ENCODE measurements at regions not wholly inside any gene's neighbourhood (a gene's known extent, or its start where the extent isn't known, plus 50 kb on each side); places are given as distances from the start of the nearest gene placed in this dataset.
A peak's percentile ranks its signal among the peaks of the same experiment; 100 is the strongest.
"Not testable (repeated sequence)": the region's sequence is repeated elsewhere in the genome, so short reads cannot be mapped to it uniquely, and the experiment has no call there.

GRCh38 chr4:122992057-122992456 is 69.7 kb upstream of the NUDT6 start:
- Histone ChIP-seq H2AFZ (ENCODE audit: low read depth, low read length) (no peak overlapping the region), H3K4me2 (ENCODE audit: low read length) (no peak overlapping the region), H3K4me3 (ENCODE audit: low read length) (no peak overlapping the region), H3K9me3 (ENCODE audit: insufficient read depth, low read length) (peaks cover 18% of the 10 kb centered on the region; the same call in 1 of the 2 replicates), H3K79me2 (ENCODE audit: low read length) (no peaks in the 10 kb centered on the region), H3K27ac (ENCODE audit: low read length) (no peak overlapping the region), H3K4me1 (ENCODE audit: low read length) (no peaks in the 10 kb centered on the region), H4K20me1 (ENCODE audit: insufficient read depth, low read length) (no peaks in the 10 kb centered on the region), H3K27me3 (ENCODE audit: low read depth, low read length) (no peaks in the 10 kb centered on the region), H3K36me3 (replicated peaks; ENCODE audit: low read depth, low read length) (peaks cover 37% of the 10 kb centered on the region), H3K9ac (ENCODE audit: low read length) (no peak overlapping the region)
- TF ChIP-seq EZH2phosphoT487 (IDR thresholded peaks at IDR 0.05; ENCODE audit: low read depth) = no peak
- TF ChIP-seq CTCF (IDR thresholded peaks at IDR 0.05; ENCODE audit: low read depth, low read length) = no peak

DNA sequence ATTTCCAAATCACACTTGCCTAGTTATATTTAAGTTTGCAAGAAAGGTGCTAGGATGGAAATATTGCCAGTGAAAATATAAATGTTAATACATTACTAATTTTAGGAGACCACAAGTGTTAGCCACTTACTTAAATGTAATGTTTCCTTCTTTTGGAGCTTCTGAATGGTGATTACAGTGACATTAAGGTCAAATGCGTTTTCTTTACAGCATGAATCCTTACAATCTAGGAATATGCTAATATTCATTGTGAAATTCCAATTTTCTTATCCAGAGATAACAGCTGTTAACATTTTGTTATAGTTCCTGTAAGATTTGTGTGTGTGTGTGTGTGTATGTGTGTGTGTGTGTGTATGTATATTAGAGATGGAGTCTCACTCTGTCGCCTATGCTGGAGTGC is 70.2 kb upstream of the NUDT6 start:
- peaks cover 5% of the 10 kb centered on the region for H3K4me1 ChIP-seq (ENCODE audit: low read length)
- H3K4me3 ChIP-seq (ENCODE audit: low read length) = no peak overlapping the region
- H2AFZ ChIP-seq (ENCODE audit: low read depth, low read length) = no peak overlapping the region
- H3K79me2 ChIP-seq (ENCODE audit: low read length) = no peaks in the 10 kb centered on the region
- no peaks in the 10 kb centered on the region for H3K27me3 ChIP-seq (ENCODE audit: low read depth, low read length)
- no peaks in the 10 kb centered on the region for H4K20me1 ChIP-seq (ENCODE audit: insufficient read depth, low read length)
- no peak overlapping the region for H3K9ac ChIP-seq (ENCODE audit: low read length)
- no peak overlapping the region for H3K4me2 ChIP-seq (ENCODE audit: low read length)
- H3K9me3 ChIP-seq (ENCODE audit: insufficient read depth, low read length) = peaks cover 14% of the 10 kb centered on the region; the same call in 1 of the 2 replicates
- no peak overlapping the region for H3K27ac ChIP-seq (ENCODE audit: low read length)
- TF ChIP-seq CTCF (IDR thresholded peaks at IDR 0.05; ENCODE audit: low read depth, low read length) (no peak), EZH2phosphoT487 (IDR thresholded peaks at IDR 0.05; ENCODE audit: low read depth) (no peak)
- H3K36me3 ChIP-seq (replicated peaks; ENCODE audit: low read depth, low read length) = peaks cover 32% of the 10 kb centered on the region

DNA sequence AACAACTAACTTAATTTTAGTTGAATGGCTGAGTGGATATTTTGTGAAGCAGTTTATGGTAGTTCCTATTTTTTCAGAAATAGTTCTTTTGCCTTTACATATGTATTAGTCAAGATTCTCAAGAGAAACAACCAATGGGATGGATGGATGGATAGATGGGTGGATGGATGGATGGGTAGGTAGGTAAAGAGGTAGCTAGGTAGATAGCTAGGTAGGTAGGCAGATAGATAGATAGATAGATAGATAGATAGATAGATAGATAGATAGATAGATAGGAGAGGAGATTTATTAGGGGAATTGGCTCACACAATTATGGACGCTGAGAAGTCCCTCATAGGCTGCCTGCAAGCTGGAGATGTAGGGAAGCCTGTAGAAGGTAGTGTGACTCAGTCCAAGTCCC is 74.0 kb upstream of the NUDT6 start:
- no peak overlapping the region for H2AFZ ChIP-seq (ENCODE audit: low read depth, low read length)

GRCh38 chr4:122997463-122998101 is 75.2 kb upstream of the NUDT6 start:
- Histone ChIP-seq H3K79me2 (ENCODE audit: low read length) (no peaks in the 10 kb centered on the region), H3K4me1 (ENCODE audit: low read length) (peaks cover 10% of the 10 kb centered on the region), H3K4me2 (ENCODE audit: low read length) (0 out of 2 replicates have a peak overlapping the region, but pooled peaks have one; percentile 9), H3K9me3 (ENCODE audit: insufficient read depth, low read length) (no peaks in the 10 kb centered on the region), H2AFZ (ENCODE audit: low read depth, low read length) (no peak overlapping the region), H3K9ac (ENCODE audit: low read length) (no peak overlapping the region), H3K27me3 (ENCODE audit: low read depth, low read length) (no peaks in the 10 kb centered on the region), H3K27ac (ENCODE audit: low read length) (no peak overlapping the region), H3K4me3 (ENCODE audit: low read length) (no peak overlapping the region), H3K36me3 (replicated peaks; ENCODE audit: low read depth, low read length) (peaks cover 4% of the 10 kb centered on the region), H4K20me1 (ENCODE audit: insufficient read depth, low read length) (no peaks in the 10 kb centered on the region)
- TF ChIP-seq CTCF (IDR thresholded peaks at IDR 0.05; ENCODE audit: low read depth, low read length) (no peak), EZH2phosphoT487 (IDR thresholded peaks at IDR 0.05; ENCODE audit: low read depth) (no peak)

More for the DNA sequence above, 74.0 kb upstream of the NUDT6 start:
- H3K4me1 ChIP-seq (ENCODE audit: low read length) = peaks cover 10% of the 10 kb centered on the region
- peaks cover 4% of the 10 kb centered on the region for H3K36me3 ChIP-seq (replicated peaks; ENCODE audit: low read depth, low read length)
- H3K9me3 ChIP-seq (ENCODE audit: insufficient read depth, low read length) = no peaks in the 10 kb centered on the region
- H3K4me2 ChIP-seq (ENCODE audit: low read length) = no peak overlapping the region
- no peak overlapping the region for H3K27ac ChIP-seq (ENCODE audit: low read length)
- no peaks in the 10 kb centered on the region for H3K79me2 ChIP-seq (ENCODE audit: low read length)
- TF ChIP-seq EZH2phosphoT487 (IDR thresholded peaks at IDR 0.05; ENCODE audit: low read depth) (no peak), CTCF (IDR thresholded peaks at IDR 0.05; ENCODE audit: low read depth, low read length) (no peak)
- H3K4me3 ChIP-seq (ENCODE audit: low read length) = no peak overlapping the region
- H3K9ac ChIP-seq (ENCODE audit: low read length) = no peak overlapping the region
- H4K20me1 ChIP-seq (ENCODE audit: insufficient read depth, low read length) = no peaks in the 10 kb centered on the region
- no peaks in the 10 kb centered on the region for H3K27me3 ChIP-seq (ENCODE audit: low read depth, low read length)

DNA sequence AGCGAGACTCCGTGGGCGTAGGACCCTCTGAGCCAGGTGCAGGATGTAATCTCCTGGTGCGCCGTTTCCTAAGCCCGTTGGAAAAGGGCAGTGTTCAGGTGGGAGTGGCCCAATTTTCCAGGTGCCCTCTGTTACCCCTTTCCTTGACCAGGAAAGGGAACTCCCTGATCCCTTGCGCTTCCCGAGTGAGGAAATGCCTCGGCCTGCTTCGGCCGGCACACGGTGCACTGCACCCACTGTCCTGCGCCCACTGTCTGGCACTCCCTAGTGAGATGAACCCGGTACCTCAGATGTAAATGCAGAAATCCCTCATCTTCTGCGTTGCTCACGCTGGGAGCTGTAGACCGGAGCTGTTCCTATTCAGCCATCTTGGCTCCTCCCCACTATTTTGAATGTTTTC is 81.7 kb upstream of the NUDT6 start:
- H3K36me3 ChIP-seq (replicated peaks; ENCODE audit: low read depth, low read length); H3K9ac ChIP-seq (ENCODE audit: low read length); H4K20me1 ChIP-seq (ENCODE audit: insufficient read depth, low read length); H3K4me1 ChIP-seq (ENCODE audit: low read length); H3K79me2 ChIP-seq (ENCODE audit: low read length); H3K27ac ChIP-seq (ENCODE audit: low read length); H3K4me2 ChIP-seq (ENCODE audit: low read length); H3K27me3 ChIP-seq (ENCODE audit: low read depth, low read length); H2AFZ ChIP-seq (ENCODE audit: low read depth, low read length); H3K4me3 ChIP-seq (ENCODE audit: low read length); H3K9me3 ChIP-seq (ENCODE audit: insufficient read depth, low read length): not testable (repeated sequence)

DNA sequence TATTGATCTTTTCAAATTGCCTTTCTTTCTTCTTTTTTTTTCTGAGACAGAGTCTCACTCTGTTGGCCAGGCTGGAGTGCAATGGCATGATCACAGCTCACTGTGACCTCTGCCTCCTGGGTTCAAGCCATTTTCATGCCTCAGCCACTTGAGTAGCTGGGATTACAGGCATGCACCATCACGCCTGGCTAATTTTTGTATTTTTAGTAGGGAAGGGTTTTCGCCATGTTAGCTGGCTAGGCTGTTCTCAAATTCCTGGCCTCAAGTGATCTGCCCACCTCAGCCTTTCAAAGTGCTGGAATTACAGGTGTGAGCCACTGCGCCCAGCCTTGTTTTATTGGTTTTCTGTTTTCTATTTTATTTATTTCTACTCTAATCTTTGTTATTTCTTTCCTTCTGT is 82.7 kb upstream of the NUDT6 start:
- H3K4me3 ChIP-seq (ENCODE audit: low read length); H3K4me2 ChIP-seq (ENCODE audit: low read length); H3K9ac ChIP-seq (ENCODE audit: low read length); H3K9me3 ChIP-seq (ENCODE audit: insufficient read depth, low read length); H3K79me2 ChIP-seq (ENCODE audit: low read length); H2AFZ ChIP-seq (ENCODE audit: low read depth, low read length); H3K27me3 ChIP-seq (ENCODE audit: low read depth, low read length); H3K4me1 ChIP-seq (ENCODE audit: low read length); H4K20me1 ChIP-seq (ENCODE audit: insufficient read depth, low read length); H3K36me3 ChIP-seq (replicated peaks; ENCODE audit: low read depth, low read length); H3K27ac ChIP-seq (ENCODE audit: low read length): not testable (repeated sequence)
